Epidermal melanocyte (primary cell): ENCODE measurements at regions not wholly inside any gene's neighbourhood (a gene's known extent, or its start where the extent isn't known, plus 50 kb on each side); places are given as distances from the start of the nearest gene placed in this dataset.
"Not testable (repeated sequence)": the region's sequence is repeated elsewhere in the genome, so short reads cannot be mapped to it uniquely, and the experiment has no call there.

ENCODE experiments used
- DNase-seq: peaks from one replicate; pipeline ENCODE4 v3.0.0; 2011; ENCODE audit warnings: low spot score; ENCODE audit not compliant: insufficient read length

GRCh38 chr12:131311279-131311722 is 357.6 kb downstream of the ADGRD1 start:
- not testable (repeated sequence) for DNase-seq

- DNase-seq: no peak
These were observed 358.1 kb downstream of the ADGRD1 start for GRCh38 chr12:131311764-131312163.

- DNase-seq: not testable (repeated sequence)
These were observed 358.7 kb downstream of the ADGRD1 start for GRCh38 chr12:131312382-131312781.

- DNase-seq: no peak
These were observed 359.3 kb downstream of the ADGRD1 start for GRCh38 chr12:131312793-131313545.

- no peak for DNase-seq
These were observed 359.9 kb downstream of the ADGRD1 start for GRCh38 chr12:131313635-131314034.

- DNase-seq: no peak
These were observed 360.9 kb downstream of the ADGRD1 start for GRCh38 chr12:131314524-131315090.

GRCh38 chr12:131315601-131316000 is 361.9 kb downstream of the ADGRD1 start:
- DNase-seq: no peak

GRCh38 chr12:131316388-131316787 is 362.7 kb downstream of the ADGRD1 start:
- no peak for DNase-seq

- DNase-seq: no peak
These were observed 364.5 kb downstream of the ADGRD1 start for GRCh38 chr12:131318045-131318685.

GRCh38 chr12:131321988-131322387 is 368.3 kb downstream of the ADGRD1 start:
- no peak for DNase-seq

GRCh38 chr12:131322460-131322859 is 368.8 kb downstream of the ADGRD1 start:
- DNase-seq: not testable (repeated sequence)

- DNase-seq: no peak
These were observed 370.2 kb downstream of the ADGRD1 start for GRCh38 chr12:131323879-131324278.

GRCh38 chr12:131327521-131328488 is 374.1 kb downstream of the ADGRD1 start:
- DNase-seq: no peak

- DNase-seq: not testable (repeated sequence)
These were observed 375.4 kb downstream of the ADGRD1 start for GRCh38 chr12:131328861-131329845.

- DNase-seq: no peak
These were observed 376.6 kb downstream of the ADGRD1 start for GRCh38 chr12:131330106-131330815.

GRCh38 chr12:131331148-131331750 is 377.5 kb downstream of the ADGRD1 start:
- DNase-seq: no peak

- DNase-seq: no peak
These were observed 378.5 kb downstream of the ADGRD1 start for GRCh38 chr12:131332224-131332623.

GRCh38 chr12:131333136-131333535 is 377.8 kb upstream of the SFSWAP start:
- no peak for DNase-seq
